CD4-positive, alpha-beta T cell (primary cell): ENCODE measurements at regions not wholly inside any gene's neighbourhood (a gene's known extent, or its start where the extent isn't known, plus 50 kb on each side); places are given as distances from the start of the nearest gene placed in this dataset.

ENCODE experiments used
- ATAC-seq: fragments of 200-7000 bp; cut with Tn5 transposase; one replicate; pipeline ENCODE4 v1.10.0; 2022; ENCODE audit warnings: mild to moderate bottlenecking; ENCODE audit not compliant: poor library complexity
- CTCF ChIA-PET: fragments of 350-600 bp; sonication (Branson Sonifier 250); formaldehyde crosslinking; loops from one replicate; lab custom pipeline; 2021; ENCODE audit warnings: antibody characterized with exemption, inconsistent platforms; lab: Charles Lee
- POLR2A ChIA-PET: fragments of 350-600 bp; sonication (Branson Sonifier 250); formaldehyde crosslinking; loops from one replicate; lab custom pipeline; 2021; ENCODE audit warnings: antibody characterized with exemption, inconsistent platforms; lab: Charles Lee
- DNase-seq, 14 experiments: peaks; one replicate each; pipeline ENCODE4 v3.0.0-alpha.2; 2013 to 2020; ENCODE audit warnings: mixed read lengths in 2 of 14
- H3K27ac ChIP-seq, 2 donors: one replicate each; pipeline versions ENCODE4 v1.5.1 to v1.7.0; 2013; ENCODE audit warnings: low read length in 2 of 2, low read depth in 1 of 2, mild to moderate bottlenecking in 1 of 2
- H3K27me3 ChIP-seq, 2 experiments: 1 replicate in 1 of 2; 2 replicates in 1 of 2; pipeline versions ENCODE4 v1.6.1 to v1.7.0; 2013; ENCODE audit warnings: low read length in 2 of 2, control low read depth in 1 of 2, mild to moderate bottlenecking in 1 of 2, moderate library complexity in 1 of 2; ENCODE audit not compliant: insufficient read depth in 2 of 2, control insufficient read depth in 1 of 2
- H3K36me3 ChIP-seq: one replicate; pipeline ENCODE4 v1.6.1; 2013; ENCODE audit warnings: low read length, control low read depth; ENCODE audit not compliant: insufficient read depth
- H3K4me1 ChIP-seq: one replicate; pipeline ENCODE4 v1.6.1; 2013; ENCODE audit warnings: low read length, control low read depth; ENCODE audit not compliant: insufficient read depth
- H3K4me3 ChIP-seq: one replicate; pipeline ENCODE4 v1.5.1; 2013; ENCODE audit warnings: mild to moderate bottlenecking, low read length, moderate library complexity
- H3K9me3 ChIP-seq, 2 experiments: 1 replicate in 1 of 2; 2 replicates in 1 of 2; pipeline versions ENCODE4 v1.6.1 to v1.7.0; 2013; ENCODE audit warnings: low read length in 2 of 2, mild to moderate bottlenecking in 2 of 2, control low read depth in 1 of 2, moderate library complexity in 1 of 2; ENCODE audit not compliant: control insufficient read depth in 1 of 2, insufficient read depth in 1 of 2
- H3K27ac Mint-ChIP-seq: one replicate; pipeline ENCODE4 v1.8.0; 2020; ENCODE audit warnings: mixed read lengths
- H3K27me3 Mint-ChIP-seq: one replicate; pipeline ENCODE4 v1.8.0; 2021; ENCODE audit warnings: mixed read lengths
- H3K36me3 Mint-ChIP-seq: one replicate; pipeline ENCODE4 v1.8.0; 2021; ENCODE audit warnings: low read depth, mixed read lengths
- H3K4me1 Mint-ChIP-seq: one replicate; pipeline ENCODE4 v1.8.0; 2021; ENCODE audit warnings: low read depth, mixed read lengths
- H3K4me3 Mint-ChIP-seq: one replicate; pipeline ENCODE4 v1.8.0; 2020; ENCODE audit warnings: mild to moderate bottlenecking, mixed read lengths
- H3K9me3 Mint-ChIP-seq: one replicate; pipeline ENCODE4 v1.8.0; 2020; ENCODE audit warnings: mixed read lengths
- CTCF ChIP-seq: fragments of 200-600 bp; IDR thresholded peaks from one replicate; pipeline ENCODE4 v1.8.0; 2022; ENCODE audit warnings: antibody characterized with exemption, mild to moderate bottlenecking
- intact Hi-C, 2 experiments: fragments of 100-400 bp; cut with DNase I in 1 of 2; cut with micrococcal nuclease in 1 of 2; formaldehyde crosslinking; loops; one replicate each; pipeline versions ENCODE4 v1.15.1 to v1.9.0; 2023 to 2025; cut with DNase I, micrococcal nuclease

- H3K4me1 Mint-ChIP-seq, result no peaks in the 10 kb centered on the region
- intact Hi-C loops, result no loop called here
- no peak for TF ChIP-seq CTCF
- ATAC-seq (no peak), DNase-seq (no peak)
- H3K4me1 ChIP-seq, result no peaks in the 10 kb centered on the region
- no peaks in the 10 kb centered on the region for H3K36me3 ChIP-seq
- no peak overlapping the region for H3K4me3 ChIP-seq
- no peaks in the 10 kb centered on the region for H3K9me3 Mint-ChIP-seq
- no peaks in the 10 kb centered on the region for H3K36me3 Mint-ChIP-seq
- no peak overlapping the region for H3K4me3 Mint-ChIP-seq
- peaks cover 0 to 4% of the 10 kb centered on the region in 2 experiments for H3K9me3 ChIP-seq
- H3K27me3 Mint-ChIP-seq, result peaks cover 17% of the 10 kb centered on the region
- peaks cover 0 to 4% of the 10 kb centered on the region in 2 experiments for H3K27me3 ChIP-seq
- CTCF ChIA-PET, result no interaction called here
- POLR2A ChIA-PET, result no interaction called here
- H3K27ac Mint-ChIP-seq, result no peak overlapping the region
- H3K27ac ChIP-seq, result no peak overlapping the region
Observed at GRCh38 chr9:119959846-119960545, 590.8 kb upstream of the BRINP1 start.

- Histone ChIP-seq H3K27ac (no peak overlapping the region), H3K4me3 (no peak overlapping the region), H3K4me1 (no peaks in the 10 kb centered on the region), H3K27me3 (peaks cover 0 to 2% of the 10 kb centered on the region in 2 experiments), H3K36me3 (no peaks in the 10 kb centered on the region), H3K9me3 (no peaks in the 10 kb centered on the region)
- H3K4me1 Mint-ChIP-seq, result no peaks in the 10 kb centered on the region
- no peak for TF ChIP-seq CTCF
- H3K27ac Mint-ChIP-seq, result no peak overlapping the region
- DNase-seq (no peak), ATAC-seq (no peak)
- POLR2A ChIA-PET, result no interaction called here
- CTCF ChIA-PET, result no interaction called here
- intact Hi-C loops, result no loop called here
- H3K27me3 Mint-ChIP-seq, result no peaks in the 10 kb centered on the region
- no peaks in the 10 kb centered on the region for H3K9me3 Mint-ChIP-seq
- no peak overlapping the region for H3K4me3 Mint-ChIP-seq
- H3K36me3 Mint-ChIP-seq, result no peaks in the 10 kb centered on the region
Observed at GRCh38 chr9:119956111-119956510, 586.9 kb upstream of the BRINP1 start.

- no peak for ATAC-seq
- H3K27me3 Mint-ChIP-seq, result no peaks in the 10 kb centered on the region
- peaks cover 0 to 2% of the 10 kb centered on the region in 2 experiments for H3K27me3 ChIP-seq
- POLR2A ChIA-PET, result no interaction called here
- CTCF ChIA-PET, result no interaction called here
- no peaks in the 10 kb centered on the region for H3K4me1 ChIP-seq
- intact Hi-C loops, result no loop called here
- TF ChIP-seq CTCF, result no peak
- H3K4me3 Mint-ChIP-seq, result no peak overlapping the region
- H3K9me3 Mint-ChIP-seq, result no peaks in the 10 kb centered on the region
- no peaks in the 10 kb centered on the region for H3K4me1 Mint-ChIP-seq
- H3K9me3 ChIP-seq, result no peaks in the 10 kb centered on the region
- DNase-seq, result no peak
- no peak overlapping the region for H3K27ac Mint-ChIP-seq
- H3K36me3 ChIP-seq, result no peaks in the 10 kb centered on the region
- no peaks in the 10 kb centered on the region for H3K36me3 Mint-ChIP-seq
- H3K4me3 ChIP-seq, result no peak overlapping the region
- no peak overlapping the region for H3K27ac ChIP-seq
Observed at GRCh38 chr9:119955276-119955675, 586.0 kb upstream of the BRINP1 start.
